ENCODE measurements at regions not wholly inside any gene's neighbourhood (a gene's known extent, or its start where the extent isn't known, plus 50 kb on each side); places are given as distances from the start of the nearest gene placed in this dataset.

GRCh38 chr12:66050283-66050576 lies 80.3 kb downstream of the LLPH start:
- Histone ChIP-seq H3K9ac (ENCODE audit: insufficient read depth in 1 of 2, low read length in 2 of 2) (no peak overlapping the region), H3K4me3 (no peak overlapping the region), H3K27me3 (ENCODE audit: control insufficient read depth in 3 of 3, insufficient read depth in 3 of 3, low read length in 2 of 3) (no peaks in the 10 kb centered on the region), H3K27ac (ENCODE audit: low read depth in 1 of 2, low read length in 1 of 2) (no peak overlapping the region), H3K36me3 (ENCODE audit: control insufficient read depth in 4 of 4, insufficient read depth in 4 of 4, low read length in 4 of 4) (no peaks in the 10 kb centered on the region), H3K4me1 (ENCODE audit: control insufficient read depth in 5 of 5, insufficient read depth in 5 of 5, low read length in 5 of 5) (no peaks in the 10 kb centered on the region), H3K9me3 (ENCODE audit: control insufficient read depth in 4 of 4, insufficient read depth in 3 of 4, low read length in 3 of 4) (no peaks in the 10 kb centered on the region)
- ATAC-seq (ENCODE audit: insufficient read depth, low FRiP score) (no peak), DNase-seq (no peak)
- no peak for TF ChIP-seq CTCF (IDR thresholded peaks at IDR 0.05; ENCODE audit: control extremely low read depth, extremely low read depth)

- ATAC-seq (ENCODE audit: insufficient read depth, low FRiP score) (no peak), DNase-seq (no peak)
- Histone ChIP-seq H3K36me3 (ENCODE audit: control insufficient read depth in 4 of 4, insufficient read depth in 4 of 4, low read length in 4 of 4) (no peaks in the 10 kb centered on the region), H3K9me3 (ENCODE audit: control insufficient read depth in 4 of 4, insufficient read depth in 3 of 4, low read length in 3 of 4) (no peaks in the 10 kb centered on the region), H3K4me3 (no peak overlapping the region), H3K27me3 (ENCODE audit: control insufficient read depth in 3 of 3, insufficient read depth in 3 of 3, low read length in 2 of 3) (no peaks in the 10 kb centered on the region), H3K9ac (ENCODE audit: insufficient read depth in 1 of 2, low read length in 2 of 2) (no peak overlapping the region), H3K27ac (ENCODE audit: low read depth in 1 of 2, low read length in 1 of 2) (no peak overlapping the region), H3K4me1 (ENCODE audit: control insufficient read depth in 5 of 5, insufficient read depth in 5 of 5, low read length in 5 of 5) (no peaks in the 10 kb centered on the region)
- no peak for TF ChIP-seq CTCF (IDR thresholded peaks at IDR 0.05; ENCODE audit: control extremely low read depth, extremely low read depth)
These were observed 80.8 kb downstream of the LLPH start for GRCh38 chr12:66049538-66050282.

GRCh38 chr12:66048835-66049537 lies 81.6 kb downstream of the LLPH start:
- H3K27ac ChIP-seq (ENCODE audit: low read depth in 1 of 2, low read length in 1 of 2): no peak overlapping the region
- H3K9me3 ChIP-seq (ENCODE audit: control insufficient read depth in 4 of 4, insufficient read depth in 3 of 4, low read length in 3 of 4): no peaks in the 10 kb centered on the region
- H3K36me3 ChIP-seq (ENCODE audit: control insufficient read depth in 4 of 4, insufficient read depth in 4 of 4, low read length in 4 of 4): no peaks in the 10 kb centered on the region
- ATAC-seq (ENCODE audit: insufficient read depth, low FRiP score) (no peak), DNase-seq (peak in 2 of 3 donors; percentile 34 to 35)
- no peaks in the 10 kb centered on the region for H3K27me3 ChIP-seq (ENCODE audit: control insufficient read depth in 3 of 3, insufficient read depth in 3 of 3, low read length in 2 of 3)
- H3K4me1 ChIP-seq (ENCODE audit: control insufficient read depth in 5 of 5, insufficient read depth in 5 of 5, low read length in 5 of 5): no peaks in the 10 kb centered on the region
- no peak overlapping the region for H3K4me3 ChIP-seq
- TF ChIP-seq CTCF (IDR thresholded peaks at IDR 0.05; ENCODE audit: control extremely low read depth, extremely low read depth): no peak
- 73 to 82% methylated on average over 9 of the region's 9 CpGs for WGBS, 2 donors
- no peak overlapping the region for H3K9ac ChIP-seq (ENCODE audit: insufficient read depth in 1 of 2, low read length in 2 of 2)

All from lung (tissue), 11 donors.